Stimulated activated CD4-positive, alpha-beta T cell treated with anti-CD3 and anti-CD28 coated beads, Interleukin-1b, Interleukin-23, amount 100 ng/mL, for 48 hours (primary cell): ENCODE measurements at regions not wholly inside any gene's neighbourhood (a gene's known extent, or its start where the extent isn't known, plus 50 kb on each side); places are given as distances from the start of the nearest gene placed in this dataset.
"Not testable (repeated sequence)": the region's sequence is repeated elsewhere in the genome, so short reads cannot be mapped to it uniquely, and the experiment has no call there.

ENCODE experiments used
- DNase-seq: peaks from one replicate; pipeline ENCODE4 v3.0.0-alpha.2; 2020

GRCh38 chr5:83889971-83890745 is 169.5 kb upstream of the HAPLN1 start:
- DNase-seq = no peak

DNA sequence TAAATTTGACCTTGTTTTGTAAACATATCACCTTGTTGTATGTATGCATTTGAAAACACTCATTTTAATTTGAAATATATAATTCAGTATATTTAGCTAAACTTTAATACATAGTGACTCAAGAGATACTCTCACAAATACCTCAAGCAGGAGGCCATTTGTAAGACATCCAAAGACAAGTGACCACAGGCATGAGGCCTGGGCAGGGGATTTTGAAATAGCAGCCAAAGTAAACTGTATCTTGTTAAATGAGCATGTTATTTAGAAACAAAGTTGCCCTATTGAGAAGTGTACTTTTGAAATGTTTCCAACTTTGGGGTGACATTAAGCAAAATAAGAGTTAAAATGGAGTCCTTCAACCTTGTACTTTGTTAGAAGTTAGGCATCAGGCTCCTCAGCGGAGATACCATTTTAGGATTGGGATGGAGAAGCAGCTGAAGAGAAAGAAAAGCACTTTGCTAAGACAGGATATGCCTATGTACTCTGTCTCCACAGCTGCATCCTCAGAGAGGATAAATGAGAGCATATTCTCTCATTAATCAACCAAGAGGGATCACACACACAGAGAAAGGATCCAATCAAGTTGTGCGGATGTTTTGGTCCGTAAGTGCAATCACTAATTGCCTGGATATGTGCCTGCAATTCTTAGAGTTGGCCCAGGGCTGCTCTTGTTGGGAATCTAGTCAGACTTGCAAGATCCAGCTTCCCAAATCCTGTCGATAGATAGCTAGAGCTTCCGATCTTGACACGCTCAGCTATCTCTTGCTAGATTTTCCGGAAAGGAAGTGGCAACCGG is 157.5 kb upstream of the HAPLN1 start:
- DNase-seq = no peak

GRCh38 chr5:83871533-83872395 is 151.1 kb upstream of the HAPLN1 start:
- DNase-seq = no peak

DNA sequence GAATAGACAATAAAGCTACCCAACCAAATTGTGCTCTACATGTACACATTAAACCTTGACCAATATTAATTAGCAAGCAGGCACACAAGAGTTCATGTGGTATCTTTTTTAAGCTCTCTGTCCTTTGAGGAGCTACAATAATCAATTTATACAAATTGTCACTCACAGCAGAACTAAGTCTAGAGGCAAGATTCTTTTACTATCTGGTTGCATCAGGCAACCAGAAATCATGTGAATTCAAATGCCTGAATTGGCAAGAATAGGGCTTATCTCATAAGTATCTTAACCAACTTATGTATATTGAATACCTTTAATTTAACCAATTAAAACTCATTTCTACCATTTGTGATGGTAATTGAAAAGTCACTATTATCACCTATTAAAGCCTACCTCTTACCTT is 145.5 kb upstream of the HAPLN1 start:
- DNase-seq = no peak

GRCh38 chr5:83865579-83865978 is 144.9 kb upstream of the HAPLN1 start:
- no peak for DNase-seq

DNA sequence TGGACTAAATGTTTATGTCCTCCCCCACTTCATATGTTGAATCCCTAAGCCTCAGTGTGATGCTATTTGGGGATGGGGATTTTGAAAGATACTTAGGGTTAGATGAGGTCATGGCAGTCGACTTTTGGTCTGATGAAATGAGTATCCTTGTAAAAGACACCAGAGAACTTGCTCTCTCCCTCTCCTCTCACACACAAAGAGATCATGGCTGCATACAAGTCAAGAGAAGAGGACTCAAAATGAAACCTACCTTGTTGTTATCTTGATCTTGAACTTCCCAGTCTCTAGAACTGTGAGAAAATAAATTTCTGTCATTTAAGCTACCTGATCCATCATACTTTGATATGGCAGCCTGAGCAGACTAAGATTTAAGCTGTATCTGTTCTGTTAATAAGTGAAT is 144.0 kb upstream of the HAPLN1 start:
- no peak for DNase-seq

- DNase-seq = no peak
Measured at GRCh38 chr5:83857341-83857740, 136.7 kb upstream of the HAPLN1 start.

DNA sequence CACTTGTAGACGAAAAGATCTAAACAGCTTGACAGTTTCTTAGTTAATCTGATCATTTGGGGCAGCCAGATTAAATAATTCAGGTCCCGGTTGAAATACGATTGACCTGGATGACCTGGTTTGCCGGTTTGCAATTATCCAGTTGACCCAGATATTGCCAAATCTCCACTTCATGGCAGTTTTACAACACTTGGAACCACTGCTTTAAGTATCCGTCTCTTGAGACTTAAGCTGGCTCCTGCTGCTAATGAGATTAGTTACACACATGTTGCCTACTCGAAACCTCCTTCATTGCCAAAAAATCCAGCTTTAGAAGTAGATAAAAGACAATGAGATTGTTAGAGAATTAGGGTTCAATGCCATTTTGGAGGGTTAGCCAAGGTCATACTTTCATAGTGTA is 136.2 kb upstream of the HAPLN1 start:
- DNase-seq = no peak

DNA sequence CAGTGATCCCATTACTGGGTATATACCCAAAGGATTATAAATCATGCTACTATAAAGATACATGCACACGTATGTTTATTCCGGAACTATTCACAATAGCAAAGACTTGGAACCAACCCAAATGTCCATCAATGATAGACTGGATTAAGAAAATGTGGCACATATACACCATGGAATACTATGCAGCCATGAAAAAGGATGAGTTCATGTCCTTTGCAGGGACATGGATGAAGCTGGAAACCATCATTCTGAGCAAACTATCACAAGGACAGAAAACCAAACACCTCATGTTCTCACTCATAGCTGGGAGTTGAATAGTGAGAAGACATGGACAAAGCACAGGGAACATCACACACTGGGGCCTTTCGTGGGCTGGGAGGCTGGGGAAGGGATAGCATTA is 129.8 kb upstream of the HAPLN1 start:
- DNase-seq = not testable (repeated sequence)

DNA sequence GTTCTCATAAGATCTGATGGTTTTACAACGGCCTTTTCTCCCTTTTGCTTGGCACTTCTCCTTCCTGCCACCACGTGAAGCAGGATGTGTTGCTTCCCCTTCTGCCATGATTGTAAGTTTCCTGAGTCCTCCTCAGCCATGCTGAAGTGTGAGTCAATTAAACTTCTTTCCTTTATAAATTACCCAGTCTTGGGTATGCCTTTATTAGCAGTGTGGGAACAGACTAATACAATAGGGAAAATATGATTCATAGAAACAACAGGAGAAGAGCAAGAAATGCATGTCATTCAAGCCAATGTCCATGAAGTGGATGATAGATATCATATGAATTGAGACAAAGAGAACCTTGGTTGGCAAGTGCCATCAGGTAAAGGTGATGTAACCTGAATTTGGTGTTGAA is 128.3 kb upstream of the HAPLN1 start:
- DNase-seq = no peak

DNA sequence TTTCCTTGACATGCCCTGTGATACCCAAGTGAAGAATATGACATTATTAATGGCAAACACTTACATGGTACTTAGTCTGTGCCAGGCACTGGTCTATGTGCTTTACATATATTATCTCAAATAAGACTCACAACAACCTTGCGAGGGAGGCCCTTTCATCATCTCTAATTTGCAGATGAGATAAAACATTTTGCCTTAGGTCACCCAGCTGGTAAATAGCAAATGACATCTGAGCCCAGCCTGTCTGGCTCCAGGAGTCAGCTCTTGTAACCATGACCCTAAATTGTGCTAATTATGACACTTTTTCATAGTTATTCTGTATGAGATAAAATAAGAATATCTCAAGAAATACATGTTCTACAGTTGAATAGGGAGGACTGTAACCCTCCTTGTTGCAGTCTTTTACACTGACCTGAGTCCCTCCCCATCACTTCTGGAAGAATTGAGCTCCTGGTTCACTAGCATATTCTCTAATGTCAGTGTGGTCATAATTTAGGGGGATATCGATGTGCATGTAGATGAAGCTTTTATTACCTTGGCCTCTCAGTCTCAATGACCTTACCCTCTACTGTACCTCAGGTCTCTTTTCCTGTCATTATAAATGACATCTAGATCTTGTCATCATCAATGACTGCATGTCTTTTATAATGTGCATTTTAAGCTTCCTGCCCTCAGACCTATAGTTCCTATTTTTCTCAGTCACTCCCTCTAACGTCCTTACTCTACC is 126.1 kb upstream of the HAPLN1 start:
- DNase-seq = no peak

DNA sequence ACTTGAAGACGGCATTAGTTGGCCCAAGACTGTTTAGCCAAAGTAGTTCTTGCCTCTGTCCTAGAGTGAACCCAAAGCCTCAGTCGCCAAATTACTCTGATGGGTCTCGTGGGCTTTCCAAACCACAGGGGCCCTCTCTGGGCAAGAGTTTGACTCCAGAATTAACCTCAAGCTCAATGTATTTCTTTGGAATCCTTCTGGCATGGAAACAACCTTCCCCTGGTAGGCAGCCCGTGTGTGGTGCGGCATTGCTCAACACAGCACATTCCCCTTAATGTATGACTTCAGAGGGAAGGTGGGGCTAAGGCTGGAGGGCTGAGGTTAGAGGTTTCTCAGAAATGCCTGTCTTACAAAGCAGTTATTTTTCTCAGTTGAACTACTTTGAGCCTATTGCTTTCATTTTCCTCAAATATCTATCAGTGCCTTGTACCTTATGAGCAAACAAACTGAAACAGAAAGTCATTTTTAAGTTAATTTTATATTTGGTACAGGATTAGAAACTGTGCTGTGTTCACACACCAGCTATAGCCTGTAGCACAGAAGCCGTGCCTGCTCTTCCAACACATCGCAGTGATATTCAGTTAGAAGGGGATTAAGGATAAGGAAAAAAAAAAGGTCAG is 123.9 kb upstream of the HAPLN1 start:
- peak; percentile 2 for DNase-seq

GRCh38 chr5:83839788-83840187 is 119.1 kb upstream of the HAPLN1 start:
- no peak for DNase-seq

- no peak for DNase-seq
Measured at GRCh38 chr5:83839256-83839655, 118.6 kb upstream of the HAPLN1 start.

DNA sequence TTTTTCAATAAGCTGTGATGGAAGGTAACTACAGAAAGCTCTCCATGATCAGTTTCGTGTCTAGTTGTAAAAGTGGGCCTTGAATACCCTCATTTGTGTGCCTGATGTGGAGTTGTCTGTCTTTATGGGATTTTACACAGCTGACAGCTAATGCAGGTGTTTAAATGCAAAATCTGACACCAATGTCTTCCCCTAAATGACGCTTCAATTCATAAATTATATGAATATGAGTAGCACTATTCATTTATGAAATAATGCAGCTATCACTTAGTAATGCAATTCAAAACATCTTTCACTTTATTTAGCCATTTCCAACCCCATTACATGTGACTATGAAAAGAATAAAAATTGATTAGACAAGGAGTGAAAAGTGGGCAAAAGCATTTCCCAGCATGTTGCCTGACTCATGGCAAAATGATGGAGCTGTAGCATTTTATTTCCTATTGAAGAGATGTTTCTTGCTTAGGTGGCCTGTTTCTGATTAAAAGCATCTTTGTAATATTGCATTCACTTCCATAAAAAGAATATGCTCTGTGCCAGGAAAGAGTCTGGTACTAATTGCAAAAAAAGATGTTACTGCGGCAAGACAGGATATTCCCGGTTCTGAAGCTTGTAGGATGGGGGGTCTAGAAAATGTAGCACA is 116.7 kb upstream of the HAPLN1 start:
- no peak for DNase-seq

- no peak for DNase-seq
Measured at GRCh38 chr5:83834306-83834705, 113.7 kb upstream of the HAPLN1 start.

DNA sequence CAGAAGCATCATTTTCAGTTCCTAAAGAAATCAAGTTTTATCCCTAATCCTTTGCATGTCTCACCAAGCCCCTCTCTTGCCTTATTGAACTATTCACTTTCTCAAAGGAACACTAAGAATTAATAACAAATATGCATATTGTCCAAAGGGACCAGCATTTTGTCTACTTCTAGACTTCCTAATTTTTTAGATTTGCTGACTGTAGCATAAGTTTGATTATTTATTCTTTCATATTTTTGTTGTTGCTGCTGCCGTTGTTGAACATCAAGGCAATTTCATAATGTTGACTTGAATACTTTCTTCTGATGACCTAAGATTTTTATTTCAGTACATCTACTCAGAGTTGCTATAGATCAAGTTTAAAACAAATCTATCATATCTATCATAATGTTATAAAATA is 111.2 kb upstream of the HAPLN1 start:
- no peak for DNase-seq

GRCh38 chr5:83827111-83827557 is 106.5 kb upstream of the HAPLN1 start:
- DNase-seq = no peak

DNA sequence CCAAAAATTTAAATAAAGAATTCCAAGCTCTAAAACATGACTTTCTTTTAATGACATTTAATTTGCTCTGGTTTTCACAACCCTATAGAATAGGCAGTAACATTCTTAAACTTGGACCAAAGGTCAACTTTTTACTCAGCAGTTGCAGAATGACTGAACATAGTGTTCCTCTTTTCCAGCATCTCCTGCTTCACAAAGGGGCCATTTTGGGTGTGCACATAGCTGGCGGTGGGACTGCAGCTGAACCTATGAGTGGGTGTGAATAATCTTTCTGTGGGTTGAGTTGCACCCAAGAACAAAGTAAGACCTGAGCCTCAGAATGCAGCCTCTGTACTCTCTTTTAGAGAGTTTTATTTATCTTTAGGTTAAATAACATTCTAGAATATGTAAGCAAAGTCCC is 96.9 kb upstream of the HAPLN1 start:
- DNase-seq = no peak

DNA sequence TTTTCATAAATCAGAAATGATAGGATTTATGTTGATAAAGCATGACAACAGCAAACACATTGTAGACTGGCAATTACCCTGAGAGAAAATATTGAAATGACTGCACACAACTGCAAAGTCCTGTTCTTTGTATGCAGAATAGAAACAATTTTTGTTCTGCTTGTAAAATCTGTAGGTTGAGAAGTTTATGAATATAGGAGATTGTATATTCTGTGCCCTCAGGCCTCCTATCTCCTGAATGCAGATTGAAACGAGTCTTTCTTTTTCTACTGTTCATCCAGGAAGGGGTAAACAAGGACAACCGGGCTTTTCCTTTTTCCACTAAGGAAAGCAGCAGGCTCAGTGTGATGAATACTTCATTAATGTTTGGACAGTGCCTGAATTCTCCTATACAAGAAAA is 95.0 kb upstream of the HAPLN1 start:
- no peak for DNase-seq

DNA sequence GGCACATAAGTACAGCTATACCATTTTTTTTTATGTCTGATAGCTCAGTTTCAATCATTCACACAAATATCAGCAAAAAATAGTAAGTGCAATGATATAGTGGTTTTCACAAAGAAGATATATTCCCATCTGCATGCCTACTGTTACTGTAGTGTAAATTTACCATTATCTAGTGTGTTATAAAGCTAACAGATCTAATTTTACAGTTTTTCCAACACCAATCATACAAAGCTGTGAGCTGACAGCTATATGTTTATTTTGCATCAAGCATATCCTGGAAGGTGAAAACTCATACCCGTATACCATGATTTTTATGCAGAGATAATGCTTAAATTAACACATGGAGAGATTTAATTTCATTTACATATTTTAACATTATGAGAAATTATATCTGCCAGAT is 89.9 kb upstream of the HAPLN1 start:
- DNase-seq = no peak

GRCh38 chr5:83802686-83803085 is 82.0 kb upstream of the HAPLN1 start:
- DNase-seq = no peak
